Astrocyte (in vitro differentiated cells and primary cell): ENCODE measurements at regions not wholly inside any gene's neighbourhood (a gene's known extent, or its start where the extent isn't known, plus 50 kb on each side); places are given as distances from the start of the nearest gene placed in this dataset.

Source experiments
- EZH2 ChIP-seq: IDR thresholded peaks from 2 replicates; pipeline ENCODE4 v1.6.1; 2012; ENCODE audit warnings: mild to moderate bottlenecking, low read length, inconsistent platforms; ENCODE audit not compliant: insufficient read depth
- TF ChIP-seq, protein P1 (sequence below): IDR thresholded peaks from 2 replicates; pipeline ENCODE4 v1.5.1; 2011; ENCODE audit warnings: low read depth, mild to moderate bottlenecking, inconsistent platforms, low read length, moderate library complexity; ENCODE audit not compliant: insufficient read depth

DNA sequence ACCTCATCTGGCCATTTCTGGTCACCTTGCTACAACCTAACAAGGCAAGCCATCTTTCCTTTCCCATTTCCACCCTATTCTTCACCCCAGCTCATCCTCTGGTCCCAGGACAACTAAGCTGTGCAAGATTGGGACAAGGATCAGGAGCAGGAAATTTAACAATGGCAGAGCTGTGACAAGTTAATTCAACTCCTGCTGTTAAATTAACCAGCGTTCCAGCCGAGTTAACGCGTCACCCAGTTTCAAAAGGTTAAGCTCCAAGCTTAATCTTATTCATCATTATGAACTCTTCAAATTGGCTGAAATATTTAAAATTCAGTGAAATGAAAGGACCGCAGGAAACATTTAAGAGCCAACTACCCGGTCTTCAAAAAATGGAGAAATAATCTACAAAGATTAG, 231.9 kb downstream of the GRB14 start:
- TF ChIP-seq, protein P1, sequence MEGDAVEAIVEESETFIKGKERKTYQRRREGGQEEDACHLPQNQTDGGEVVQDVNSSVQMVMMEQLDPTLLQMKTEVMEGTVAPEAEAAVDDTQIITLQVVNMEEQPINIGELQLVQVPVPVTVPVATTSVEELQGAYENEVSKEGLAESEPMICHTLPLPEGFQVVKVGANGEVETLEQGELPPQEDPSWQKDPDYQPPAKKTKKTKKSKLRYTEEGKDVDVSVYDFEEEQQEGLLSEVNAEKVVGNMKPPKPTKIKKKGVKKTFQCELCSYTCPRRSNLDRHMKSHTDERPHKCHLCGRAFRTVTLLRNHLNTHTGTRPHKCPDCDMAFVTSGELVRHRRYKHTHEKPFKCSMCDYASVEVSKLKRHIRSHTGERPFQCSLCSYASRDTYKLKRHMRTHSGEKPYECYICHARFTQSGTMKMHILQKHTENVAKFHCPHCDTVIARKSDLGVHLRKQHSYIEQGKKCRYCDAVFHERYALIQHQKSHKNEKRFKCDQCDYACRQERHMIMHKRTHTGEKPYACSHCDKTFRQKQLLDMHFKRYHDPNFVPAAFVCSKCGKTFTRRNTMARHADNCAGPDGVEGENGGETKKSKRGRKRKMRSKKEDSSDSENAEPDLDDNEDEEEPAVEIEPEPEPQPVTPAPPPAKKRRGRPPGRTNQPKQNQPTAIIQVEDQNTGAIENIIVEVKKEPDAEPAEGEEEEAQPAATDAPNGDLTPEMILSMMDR: no peak
- TF ChIP-seq EZH2: no peak
